ENCODE measurements at regions not wholly inside any gene's neighbourhood (a gene's known extent, or its start where the extent isn't known, plus 50 kb on each side); places are given as distances from the start of the nearest gene placed in this dataset.

- TF ChIP-seq, protein P1, sequence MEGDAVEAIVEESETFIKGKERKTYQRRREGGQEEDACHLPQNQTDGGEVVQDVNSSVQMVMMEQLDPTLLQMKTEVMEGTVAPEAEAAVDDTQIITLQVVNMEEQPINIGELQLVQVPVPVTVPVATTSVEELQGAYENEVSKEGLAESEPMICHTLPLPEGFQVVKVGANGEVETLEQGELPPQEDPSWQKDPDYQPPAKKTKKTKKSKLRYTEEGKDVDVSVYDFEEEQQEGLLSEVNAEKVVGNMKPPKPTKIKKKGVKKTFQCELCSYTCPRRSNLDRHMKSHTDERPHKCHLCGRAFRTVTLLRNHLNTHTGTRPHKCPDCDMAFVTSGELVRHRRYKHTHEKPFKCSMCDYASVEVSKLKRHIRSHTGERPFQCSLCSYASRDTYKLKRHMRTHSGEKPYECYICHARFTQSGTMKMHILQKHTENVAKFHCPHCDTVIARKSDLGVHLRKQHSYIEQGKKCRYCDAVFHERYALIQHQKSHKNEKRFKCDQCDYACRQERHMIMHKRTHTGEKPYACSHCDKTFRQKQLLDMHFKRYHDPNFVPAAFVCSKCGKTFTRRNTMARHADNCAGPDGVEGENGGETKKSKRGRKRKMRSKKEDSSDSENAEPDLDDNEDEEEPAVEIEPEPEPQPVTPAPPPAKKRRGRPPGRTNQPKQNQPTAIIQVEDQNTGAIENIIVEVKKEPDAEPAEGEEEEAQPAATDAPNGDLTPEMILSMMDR (IDR thresholded peaks at IDR 0.05; ENCODE audit: insufficient read depth, low read length, poor library complexity, severe bottlenecking), result no peak
- no peak for TF ChIP-seq EZH2phosphoT487 (conservative IDR thresholded peaks at IDR 0.05; ENCODE audit: low read length)
Observed at GRCh38 chr9:38246833-38247232, 145.7 kb upstream of the ALDH1B1 start.

Data from SU-DHL-6 (cell line).